Gastroesophageal sphincter (tissue), 4 donors: ENCODE measurements at regions not wholly inside any gene's neighbourhood (a gene's known extent, or its start where the extent isn't known, plus 50 kb on each side); places are given as distances from the start of the nearest gene placed in this dataset.

Source experiments
- ATAC-seq: fragments of 150-250 bp; one replicate; pipeline ENCODE4 v1.9.1; 2016; ENCODE audit warnings: mild to moderate bottlenecking, moderate library complexity
- H3K27ac ChIP-seq, 4 donors: fragments of 200-600 bp; sonication (generic) in 3 of 4; 1 replicate in 3 of 4; 2 replicates in 1 of 4; pipeline ENCODE4 v1.5.1; 2016 to 2019
- H3K27me3 ChIP-seq: fragments of 200-600 bp; sonication (generic); one replicate; pipeline ENCODE4 v1.5.1; 2019
- H3K36me3 ChIP-seq, 2 donors: fragments of 200-600 bp; sonication (generic); one replicate each; pipeline ENCODE4 v1.5.1; 2019; ENCODE audit warnings: control low read depth in 1 of 2
- H3K4me1 ChIP-seq, 3 donors: fragments of 200-600 bp; sonication (generic); 1 replicate in 2 of 3; 2 replicates in 1 of 3; pipeline ENCODE4 v1.5.1; 2016 to 2019; ENCODE audit warnings: control low read depth in 2 of 3
- H3K4me3 ChIP-seq, 2 donors: fragments of 200-600 bp; sonication (generic); one replicate each; pipeline ENCODE4 v1.5.1; 2019; ENCODE audit warnings: mild to moderate bottlenecking in 1 of 2, moderate library complexity in 1 of 2
- H3K9me3 ChIP-seq, 3 donors: fragments of 200-600 bp; sonication (generic); one replicate each; pipeline ENCODE4 v1.5.1; 2017 to 2019; ENCODE audit warnings: control low read depth in 2 of 3
- CTCF ChIP-seq, 4 experiments: fragments of 200-600 bp in 2 of 4; fragments of 450-650 bp in 2 of 4; sonication (generic) in 1 of 4; IDR thresholded peaks; one replicate each; pipeline ENCODE4 v1.5.1; 2017 to 2019; ENCODE audit warnings: antibody characterized with exemption in 4 of 4, mild to moderate bottlenecking in 2 of 4, moderate library complexity in 2 of 4
- EP300 ChIP-seq: sonication (generic); formaldehyde crosslinking; IDR thresholded peaks from one replicate; pipeline ENCODE4 v1.6.1; 2017; ENCODE audit warnings: antibody characterized with exemption, mild to moderate bottlenecking
- POLR2A ChIP-seq, 2 donors: fragments of 450-650 bp; IDR thresholded peaks; one replicate each; pipeline ENCODE4 v1.6.1; 2017; ENCODE audit warnings: antibody characterized with exemption in 2 of 2, mild to moderate bottlenecking in 2 of 2, moderate library complexity in 1 of 2
- POLR2AphosphoS5 ChIP-seq: sonication (generic); formaldehyde crosslinking; IDR thresholded peaks from one replicate; pipeline ENCODE4 v1.6.1; 2017; ENCODE audit warnings: antibody characterized with exemption
- WGBS, 2 donors: methylation state at CpG; one replicate each; pipeline ENCODE4 v1.1.5; 2018; ENCODE audit warnings: low coverage in 1 of 2; 5-methylcytosine and 5-hydroxymethylcytosine counted together

- ATAC-seq = no peak
- no peaks in the 10 kb centered on the region for H3K27me3 ChIP-seq
- no peak for TF ChIP-seq POLR2AphosphoS5
- TF ChIP-seq POLR2A (IDR thresholded peaks at IDR 0.05) = no peak
- no peak for TF ChIP-seq EP300
- TF ChIP-seq CTCF (IDR thresholded peaks at IDR 0.05) = no peak
- 41 to 74% methylated on average over 2 of the region's 2 CpGs for WGBS, 2 donors
- H3K4me3 ChIP-seq = no peak overlapping the region
- peaks cover 0 to 12% (median 0%) of the 10 kb centered on the region in 3 donors for H3K4me1 ChIP-seq
- H3K9me3 ChIP-seq = no peaks in the 10 kb centered on the region
- H3K36me3 ChIP-seq = no peaks in the 10 kb centered on the region
- no peak overlapping the region for H3K27ac ChIP-seq
These were observed 756.4 kb downstream of the CDH11 start for GRCh38 chr16:64365448-64365931.

- no peaks in the 10 kb centered on the region for H3K9me3 ChIP-seq
- H3K36me3 ChIP-seq = no peaks in the 10 kb centered on the region
- H3K27me3 ChIP-seq = no peaks in the 10 kb centered on the region
- H3K4me3 ChIP-seq = no peak overlapping the region
- no peak for ATAC-seq
- TF ChIP-seq POLR2A (IDR thresholded peaks at IDR 0.05) (no peak), EP300 (no peak), CTCF (IDR thresholded peaks at IDR 0.05) (no peak)
- H3K4me1 ChIP-seq = peaks cover 0 to 6% (median 0%) of the 10 kb centered on the region in 3 donors
- no peak overlapping the region for H3K27ac ChIP-seq
These were observed 757.0 kb downstream of the CDH11 start for GRCh38 chr16:64364894-64365293.

GRCh38 chr16:64364416-64364815, 757.4 kb downstream of the CDH11 start:
- Histone ChIP-seq H3K4me1 (peaks cover 0 to under 1% (median 0%) of the 10 kb centered on the region in 3 donors), H3K27ac (no peak overlapping the region), H3K36me3 (no peaks in the 10 kb centered on the region), H3K4me3 (no peak overlapping the region), H3K9me3 (no peaks in the 10 kb centered on the region), H3K27me3 (no peaks in the 10 kb centered on the region)
- TF ChIP-seq POLR2A (IDR thresholded peaks at IDR 0.05) = no peak
- no peak for TF ChIP-seq POLR2AphosphoS5
- TF ChIP-seq CTCF (IDR thresholded peaks at IDR 0.05) = no peak
- no peak for TF ChIP-seq EP300
- ATAC-seq = no peak
- 88 to 90% methylated on average over 1 of the region's 1 CpG for WGBS, 2 donors

GRCh38 chr16:64364016-64364415, 757.8 kb downstream of the CDH11 start:
- WGBS, 2 donors = 90 to 94% methylated on average over 2 of the region's 2 CpGs
- H3K27ac ChIP-seq = no peak overlapping the region
- TF ChIP-seq POLR2AphosphoS5 (no peak), CTCF (IDR thresholded peaks at IDR 0.05) (no peak), POLR2A (IDR thresholded peaks at IDR 0.05) (no peak), EP300 (no peak)
- no peak for ATAC-seq
- no peaks in the 10 kb centered on the region for H3K9me3 ChIP-seq
- no peak overlapping the region for H3K4me3 ChIP-seq
- no peaks in the 10 kb centered on the region for H3K36me3 ChIP-seq
- no peaks in the 10 kb centered on the region for H3K27me3 ChIP-seq
- no peaks in the 10 kb centered on the region for H3K4me1 ChIP-seq

- no peaks in the 10 kb centered on the region for H3K36me3 ChIP-seq
- ATAC-seq = no peak
- WGBS, 2 donors = 78 to 86% methylated on average over 1 to 2 of the region's 2 CpGs
- TF ChIP-seq POLR2AphosphoS5 (no peak), POLR2A (IDR thresholded peaks at IDR 0.05) (no peak), EP300 (no peak), CTCF (IDR thresholded peaks at IDR 0.05) (no peak)
- no peak overlapping the region for H3K4me3 ChIP-seq
- H3K27ac ChIP-seq = no peak overlapping the region
- no peaks in the 10 kb centered on the region for H3K9me3 ChIP-seq
- H3K27me3 ChIP-seq = no peaks in the 10 kb centered on the region
- no peaks in the 10 kb centered on the region for H3K4me1 ChIP-seq
These were observed 758.8 kb downstream of the CDH11 start for GRCh38 chr16:64363039-64363438.
